NCI-H2081 treated with DMSO at 0.1 percent for 48 hours (cell line): ENCODE measurements at regions not wholly inside any gene's neighbourhood (a gene's known extent, or its start where the extent isn't known, plus 50 kb on each side); places are given as distances from the start of the nearest gene placed in this dataset.
"Not testable (repeated sequence)": the region's sequence is repeated elsewhere in the genome, so short reads cannot be mapped to it uniquely, and the experiment has no call there.

Experiments
- DNase-seq: peaks from one replicate; lab custom pipeline; 2025; lab: John Stamatoyannopoulos, UW

DNA sequence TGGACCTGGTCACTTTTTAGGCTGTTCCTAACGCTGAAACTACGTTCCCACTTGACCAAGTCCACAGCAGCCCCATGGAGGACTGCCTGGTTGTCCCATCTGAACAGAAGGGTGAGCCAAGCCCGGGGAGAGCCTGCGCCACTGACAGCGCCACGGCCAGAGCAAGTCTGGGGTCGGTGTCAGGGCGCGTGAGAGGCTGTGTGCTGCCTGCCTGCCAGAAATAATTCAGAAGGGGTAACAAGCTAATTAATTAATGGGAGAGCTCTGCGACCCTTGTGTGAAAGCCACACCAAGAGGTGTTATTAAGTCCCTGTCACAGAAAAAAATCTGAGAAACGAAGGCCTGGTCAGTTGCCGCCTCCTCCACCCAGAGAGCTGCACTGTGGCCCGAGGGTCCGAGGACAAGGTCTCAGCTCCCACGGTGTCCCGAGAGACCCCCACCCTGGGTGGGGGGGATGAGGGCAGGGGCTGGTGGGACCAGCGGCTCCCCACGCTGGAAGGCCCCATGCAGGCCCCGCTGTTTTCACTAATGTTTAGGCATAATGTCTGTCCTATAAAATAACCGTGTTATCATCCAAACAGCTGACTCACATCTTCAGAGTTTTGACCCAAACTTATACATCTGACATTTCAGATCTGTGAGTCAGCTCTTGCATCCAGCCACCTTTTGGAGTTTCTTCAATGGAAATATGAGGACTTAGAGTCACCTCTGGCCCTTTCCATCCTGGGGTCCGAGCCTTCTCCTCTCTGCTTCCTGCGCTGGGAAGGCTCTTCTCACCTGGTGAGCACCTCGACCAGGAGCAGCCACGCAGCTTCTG is 58.5 kb downstream of the DLL1 start:
- no peak for DNase-seq

DNA sequence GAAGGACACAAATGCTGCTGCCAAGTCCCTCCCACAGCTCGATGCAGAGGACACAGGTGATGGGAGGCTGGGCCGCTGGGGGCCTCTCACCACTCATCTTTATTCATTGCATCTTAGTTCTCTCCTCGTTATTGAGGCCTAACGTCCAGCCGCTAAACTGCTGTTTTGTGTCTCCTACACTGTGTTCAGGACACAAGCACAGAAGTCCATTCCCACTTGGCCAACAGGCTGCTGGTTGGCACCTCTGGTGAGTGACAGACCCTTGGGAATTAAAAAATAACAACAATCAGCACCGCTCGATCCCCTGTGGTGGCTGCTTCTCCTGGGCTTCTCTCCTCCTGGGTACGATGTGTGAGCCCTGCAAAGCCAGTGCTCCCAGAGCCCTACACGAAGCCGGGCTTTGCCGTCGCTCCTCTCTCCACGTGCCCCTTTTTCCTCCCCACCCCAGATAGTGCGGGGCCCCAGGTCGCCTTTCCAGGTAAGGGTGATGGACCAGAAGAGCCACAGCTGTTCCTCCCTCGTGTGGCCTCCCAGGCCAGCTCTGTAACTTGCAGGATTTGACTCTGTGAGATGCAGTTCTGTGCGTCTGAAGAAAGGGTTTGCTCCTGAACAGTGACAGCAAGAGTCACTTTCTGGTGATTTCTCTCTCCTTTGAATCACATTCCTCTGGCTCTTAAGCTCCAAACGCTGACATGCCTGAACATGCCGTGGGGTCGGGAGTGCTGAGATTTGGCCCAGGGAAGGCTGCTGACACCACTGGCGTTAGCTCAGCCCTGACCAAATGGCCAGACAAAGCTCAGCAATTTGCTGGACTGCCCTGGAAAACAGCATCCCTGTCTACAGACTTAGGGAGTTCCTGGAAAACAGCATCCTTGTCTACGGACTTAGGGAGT is 59.3 kb downstream of the DLL1 start:
- DNase-seq: no peak

DNA sequence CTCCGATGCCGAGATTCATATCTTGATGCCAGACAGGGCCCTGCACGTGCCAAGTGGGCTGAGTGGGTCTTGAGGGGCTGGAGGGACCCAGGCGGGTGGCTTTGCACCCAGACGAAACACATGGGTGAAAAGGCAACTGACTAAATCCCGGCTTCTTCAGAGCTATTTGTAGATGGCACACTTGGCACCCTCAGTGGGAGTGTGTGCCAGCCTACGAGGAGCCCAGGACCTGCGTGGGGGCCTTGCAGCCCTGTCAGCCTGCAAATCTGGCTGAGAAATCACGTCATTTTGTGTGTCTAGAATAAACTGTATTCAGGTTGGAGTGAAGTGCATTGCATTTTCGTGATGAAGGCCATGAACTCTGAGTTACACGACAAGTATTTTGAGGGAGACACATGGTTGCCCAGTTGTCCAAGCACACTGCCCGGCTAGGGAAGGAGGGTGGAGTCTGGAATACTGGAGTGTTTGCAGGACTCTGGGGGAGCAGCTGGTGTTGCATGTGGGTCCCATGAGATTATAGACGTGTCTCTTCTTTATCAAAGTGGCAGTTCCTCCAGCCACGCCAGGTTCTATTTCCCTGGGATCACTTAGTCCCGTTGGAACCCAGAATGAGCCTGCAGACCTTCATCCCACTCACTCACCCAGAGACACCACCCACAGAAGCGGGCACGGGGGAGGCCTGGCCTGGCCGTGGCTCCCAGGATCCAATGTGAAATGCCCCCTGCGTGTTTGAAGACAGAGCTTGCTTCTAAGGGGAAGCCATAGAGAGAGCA is 60.2 kb downstream of the DLL1 start:
- no peak for DNase-seq

DNA sequence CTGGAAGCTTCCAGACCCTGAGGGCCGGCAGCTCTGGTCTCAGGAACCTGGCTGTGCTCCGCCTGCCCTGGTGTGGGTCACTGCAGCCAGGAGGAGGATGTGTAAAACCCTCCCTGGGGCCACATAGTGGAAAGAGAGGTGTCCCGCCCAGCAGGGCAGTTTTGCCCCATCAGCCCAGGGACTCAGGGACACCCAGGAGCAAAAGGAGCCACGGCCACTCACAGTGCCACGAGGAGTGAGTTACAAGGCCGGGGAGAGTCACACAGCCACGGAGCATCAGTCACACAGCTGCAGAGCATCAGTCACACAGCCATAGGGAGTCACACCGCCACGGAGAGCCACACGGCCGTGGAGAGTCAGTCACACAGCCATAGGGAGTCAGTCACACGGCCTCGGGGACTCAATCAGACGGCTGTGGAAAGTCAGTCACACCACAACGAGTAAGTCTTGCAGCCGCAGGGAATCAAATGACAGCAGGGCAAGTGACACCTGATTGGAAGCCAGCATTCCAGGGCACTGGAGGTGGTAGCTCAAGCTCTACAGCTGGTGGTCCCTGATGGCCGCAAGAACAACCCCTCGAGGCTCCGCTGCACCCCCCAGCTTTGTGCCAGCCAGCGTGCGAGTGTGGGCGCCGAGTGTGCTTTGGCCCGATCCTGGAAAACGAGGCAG is 60.9 kb downstream of the DLL1 start:
- DNase-seq: no peak

DNA sequence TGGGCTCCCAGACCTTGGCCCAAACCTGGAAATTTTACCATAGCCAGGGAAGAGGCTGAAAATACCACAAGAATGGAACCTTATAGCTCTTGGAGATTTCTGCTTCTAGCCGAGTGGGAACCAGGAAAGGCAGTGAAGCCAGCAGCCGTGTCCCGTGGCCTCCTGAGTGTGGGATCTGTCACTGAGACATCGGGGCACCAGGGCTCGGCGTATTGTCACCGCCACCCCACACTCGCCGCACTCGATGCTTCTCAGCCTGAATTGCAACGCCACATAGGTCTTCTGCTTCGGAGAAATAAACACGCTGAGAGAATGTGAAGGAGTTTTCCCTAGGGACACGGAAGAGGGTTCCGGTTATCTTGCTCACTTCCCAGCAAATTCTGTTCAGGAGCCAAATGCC is 61.5 kb downstream of the DLL1 start:
- no peak for DNase-seq

DNA sequence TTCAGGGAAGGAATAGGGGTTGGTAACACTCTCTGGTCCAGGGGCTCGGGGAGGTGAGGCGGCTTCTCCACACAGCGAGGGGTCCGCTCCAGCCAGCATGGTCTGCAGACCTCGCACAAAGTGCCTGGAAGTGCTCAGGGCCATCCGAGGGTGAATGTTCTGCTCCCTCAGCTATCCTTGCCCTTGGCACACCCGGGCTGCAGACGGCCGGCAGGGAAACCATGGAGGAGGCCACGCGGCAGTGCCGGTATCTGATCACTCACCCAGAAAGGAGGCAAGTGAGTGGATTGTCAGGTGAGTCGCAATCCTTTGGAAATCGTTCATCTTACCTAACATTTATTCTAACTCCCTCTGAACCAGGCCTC is 62.0 kb downstream of the DLL1 start:
- no peak for DNase-seq

DNA sequence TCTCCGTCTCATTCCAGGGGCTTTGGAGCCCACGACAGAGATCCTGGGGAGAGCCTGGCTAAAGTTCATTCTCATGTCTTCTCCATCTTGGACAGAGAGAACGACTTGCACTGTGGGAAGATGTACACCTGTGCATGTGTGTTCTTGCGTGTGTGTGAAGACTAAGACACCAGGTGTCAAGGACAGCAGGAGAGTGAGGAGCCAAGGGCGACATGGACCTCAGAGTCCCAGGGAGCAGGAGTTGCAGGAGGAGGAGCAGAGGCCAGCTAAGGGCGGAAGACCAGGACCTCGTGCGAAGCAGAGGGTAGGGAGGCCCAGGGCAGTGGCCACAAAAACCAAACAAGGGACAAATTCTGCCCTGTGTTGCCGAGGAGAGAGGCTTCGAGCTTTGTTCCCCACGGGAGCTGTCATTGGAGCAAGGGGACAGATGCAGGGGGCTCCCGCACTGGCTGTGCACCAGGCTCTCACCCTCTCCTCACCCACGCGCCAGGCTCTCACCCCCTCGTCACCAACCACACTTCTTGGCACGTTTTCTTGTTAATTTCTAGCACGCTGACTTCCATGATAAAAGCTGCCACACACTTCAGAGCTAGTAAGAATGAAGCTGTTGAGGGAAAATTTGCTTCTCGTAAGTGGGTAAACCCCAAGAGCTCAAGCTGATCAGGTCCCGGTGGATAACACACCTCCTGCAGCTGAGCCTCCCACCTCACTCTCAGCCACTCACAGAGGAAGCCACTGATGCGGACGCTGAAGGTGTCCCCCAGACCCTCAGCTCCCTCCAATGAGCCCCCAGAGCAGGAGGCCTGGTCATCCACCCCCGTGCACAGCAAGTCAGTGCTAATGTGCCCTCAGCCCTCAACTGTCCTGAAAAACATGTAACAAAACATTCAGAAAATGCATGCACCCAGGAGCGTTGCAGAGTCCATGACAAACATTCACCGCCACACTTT is 62.6 kb downstream of the DLL1 start:
- no peak for DNase-seq

DNA sequence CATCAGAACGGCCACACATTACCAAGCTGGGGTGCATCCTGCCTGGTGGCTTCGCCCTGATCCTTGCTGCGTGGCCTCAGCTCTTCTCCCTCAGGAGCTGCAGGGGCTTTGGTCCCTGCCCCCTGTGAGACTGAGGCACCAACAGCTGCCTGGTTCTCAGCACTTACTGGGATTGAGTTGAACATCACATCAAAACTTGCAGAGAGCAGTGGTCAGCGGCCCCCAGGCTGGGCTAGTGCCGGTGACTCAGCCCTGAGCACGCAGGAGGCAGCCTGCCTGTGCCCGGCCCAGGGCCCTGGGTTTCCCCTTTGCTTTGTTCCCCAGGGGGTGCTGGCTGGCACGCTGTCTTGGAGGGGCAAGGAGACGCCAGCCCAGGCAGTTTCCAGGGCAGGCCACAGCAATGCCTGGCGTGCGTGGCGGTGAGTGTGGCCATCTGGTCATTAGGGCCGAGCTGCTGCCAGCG is 63.3 kb downstream of the DLL1 start:
- DNase-seq: no peak

DNA sequence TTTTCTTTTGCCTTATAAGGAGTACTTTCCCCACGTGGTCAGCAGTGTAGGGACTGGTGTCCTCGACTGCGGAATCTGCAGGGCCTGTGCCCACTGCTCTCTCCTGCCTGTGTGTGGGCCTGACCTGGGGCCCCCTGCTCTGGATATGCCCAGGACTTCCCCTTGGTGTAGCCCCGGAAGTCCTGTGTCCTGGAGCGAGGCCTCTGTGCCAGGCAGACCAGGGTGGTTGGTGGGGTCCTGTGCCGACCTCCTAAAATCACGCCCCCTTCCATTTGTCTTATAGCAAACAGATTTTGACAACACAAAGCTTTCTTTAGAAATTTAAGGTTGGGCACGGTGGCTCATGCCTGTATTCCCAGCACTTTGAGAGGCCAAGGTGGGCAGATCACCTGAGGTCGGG is 64.2 kb downstream of the DLL1 start:
- no peak for DNase-seq

DNA sequence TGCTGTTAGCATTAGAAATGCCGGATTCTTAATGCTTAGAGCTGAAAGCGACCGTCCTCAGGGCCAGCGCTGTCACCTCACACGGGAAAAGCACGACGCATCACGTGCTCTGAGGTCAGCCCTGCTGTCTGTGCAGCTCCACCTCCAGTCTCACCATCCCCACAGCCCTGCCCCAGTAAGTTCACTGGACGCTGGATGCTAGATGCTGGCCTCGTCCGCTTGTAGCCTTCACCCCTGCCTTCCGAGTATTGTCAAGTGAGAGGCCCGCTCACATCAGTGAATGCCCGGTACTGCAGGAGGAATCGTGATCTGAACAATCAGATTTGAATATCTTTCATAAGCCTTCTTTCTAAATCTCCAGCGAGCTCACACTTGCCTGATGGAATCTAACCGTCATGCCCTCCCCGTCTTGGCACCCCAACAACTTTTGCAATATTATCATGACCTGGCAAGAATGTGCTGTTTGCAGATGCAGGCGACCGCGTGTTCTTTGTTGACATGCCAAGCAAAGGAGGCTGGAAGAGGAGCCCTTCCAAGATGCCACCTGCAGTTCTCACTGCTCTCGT is 64.9 kb downstream of the DLL1 start:
- DNase-seq: no peak

DNA sequence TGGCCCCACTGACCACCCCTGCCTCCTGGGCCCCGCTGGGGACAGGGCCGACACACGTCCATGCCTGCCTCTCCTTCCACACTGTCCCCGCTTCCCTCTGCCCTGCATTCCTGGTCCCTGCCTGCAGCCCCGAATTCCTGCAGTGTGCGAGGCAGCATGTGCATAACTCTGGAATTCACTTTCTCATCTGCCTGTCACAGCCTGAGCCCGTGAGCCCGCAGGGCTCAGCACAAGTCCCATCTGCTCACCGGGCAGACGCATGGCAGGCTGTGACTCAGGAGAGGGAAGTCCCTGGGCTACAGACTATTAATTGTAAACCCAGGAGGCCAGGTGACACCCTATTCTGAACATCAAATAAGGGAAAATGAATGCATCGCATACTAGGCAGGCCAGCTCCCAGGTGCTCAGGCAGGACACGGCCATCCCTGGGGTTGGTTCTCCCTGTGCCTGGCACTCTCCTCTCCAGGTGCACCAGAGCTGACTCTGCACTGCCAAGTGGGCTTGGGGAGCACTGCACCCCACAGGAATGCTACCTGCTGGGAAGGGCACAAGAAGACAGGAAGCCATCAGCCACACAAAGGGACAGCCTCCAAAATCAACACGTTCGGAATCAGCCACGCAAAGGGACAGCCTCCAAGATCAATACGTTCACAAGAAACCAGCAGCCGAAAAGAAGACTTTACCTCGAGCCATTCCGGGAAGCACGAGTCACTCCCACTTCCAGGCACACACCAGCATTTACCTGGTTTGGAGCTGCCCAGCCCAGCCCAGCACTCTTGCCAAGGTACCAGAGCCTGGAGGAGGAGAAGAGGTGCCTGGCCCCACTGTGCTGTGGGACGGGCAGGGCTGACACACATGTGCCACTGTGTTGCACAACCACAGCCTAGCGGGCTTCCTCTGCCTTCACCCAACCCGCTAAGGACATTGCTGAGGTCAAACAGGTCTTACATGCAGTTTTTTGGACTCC is 65.9 kb downstream of the DLL1 start:
- no peak for DNase-seq

DNA sequence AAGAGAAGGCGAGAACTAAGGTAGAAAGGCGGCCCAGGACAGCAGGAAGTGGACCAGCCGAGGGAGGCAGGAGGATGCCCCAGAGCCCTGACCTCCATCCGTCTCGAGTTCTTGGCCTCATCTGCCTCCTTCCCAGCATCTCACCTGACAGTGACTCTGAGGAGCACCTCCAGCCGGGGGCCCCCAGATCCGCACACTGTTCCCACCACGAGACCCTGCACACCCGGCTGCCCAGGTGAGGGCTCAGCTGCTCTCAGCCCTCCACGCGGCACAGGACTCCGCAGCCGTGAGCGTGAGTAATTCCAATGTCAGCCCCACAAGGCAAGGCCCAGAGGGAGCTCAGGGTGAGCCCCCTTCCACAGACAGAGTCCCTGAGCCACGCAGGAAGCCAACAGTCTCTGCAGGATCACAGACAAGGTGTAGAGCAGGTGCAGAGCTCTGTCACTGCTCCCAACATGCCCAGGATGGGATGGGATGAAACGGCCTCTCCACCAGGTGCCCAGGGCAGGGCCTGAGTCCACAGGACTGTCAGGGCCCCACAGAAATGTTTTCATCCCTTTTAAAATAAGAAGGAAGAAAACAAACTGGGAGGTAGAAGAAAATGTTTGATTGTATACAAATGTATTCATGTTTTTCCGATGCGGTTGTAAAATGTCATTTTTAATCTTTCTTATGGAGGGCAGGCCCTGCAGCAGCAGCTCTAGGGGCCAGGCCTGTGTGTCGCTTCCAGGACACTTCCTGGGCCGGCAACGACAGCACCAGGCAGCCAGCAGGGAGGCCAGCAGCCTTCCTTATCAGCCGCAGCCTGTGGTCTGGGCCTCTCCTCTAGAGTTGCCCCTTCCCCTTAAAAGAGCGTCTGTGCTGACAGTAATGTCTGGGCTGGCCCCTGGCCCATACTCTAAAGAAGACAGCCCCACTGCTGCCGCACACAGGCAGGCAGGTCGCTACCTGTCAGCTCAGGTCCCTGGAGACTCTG is 66.9 kb downstream of the DLL1 start:
- DNase-seq: no peak

DNA sequence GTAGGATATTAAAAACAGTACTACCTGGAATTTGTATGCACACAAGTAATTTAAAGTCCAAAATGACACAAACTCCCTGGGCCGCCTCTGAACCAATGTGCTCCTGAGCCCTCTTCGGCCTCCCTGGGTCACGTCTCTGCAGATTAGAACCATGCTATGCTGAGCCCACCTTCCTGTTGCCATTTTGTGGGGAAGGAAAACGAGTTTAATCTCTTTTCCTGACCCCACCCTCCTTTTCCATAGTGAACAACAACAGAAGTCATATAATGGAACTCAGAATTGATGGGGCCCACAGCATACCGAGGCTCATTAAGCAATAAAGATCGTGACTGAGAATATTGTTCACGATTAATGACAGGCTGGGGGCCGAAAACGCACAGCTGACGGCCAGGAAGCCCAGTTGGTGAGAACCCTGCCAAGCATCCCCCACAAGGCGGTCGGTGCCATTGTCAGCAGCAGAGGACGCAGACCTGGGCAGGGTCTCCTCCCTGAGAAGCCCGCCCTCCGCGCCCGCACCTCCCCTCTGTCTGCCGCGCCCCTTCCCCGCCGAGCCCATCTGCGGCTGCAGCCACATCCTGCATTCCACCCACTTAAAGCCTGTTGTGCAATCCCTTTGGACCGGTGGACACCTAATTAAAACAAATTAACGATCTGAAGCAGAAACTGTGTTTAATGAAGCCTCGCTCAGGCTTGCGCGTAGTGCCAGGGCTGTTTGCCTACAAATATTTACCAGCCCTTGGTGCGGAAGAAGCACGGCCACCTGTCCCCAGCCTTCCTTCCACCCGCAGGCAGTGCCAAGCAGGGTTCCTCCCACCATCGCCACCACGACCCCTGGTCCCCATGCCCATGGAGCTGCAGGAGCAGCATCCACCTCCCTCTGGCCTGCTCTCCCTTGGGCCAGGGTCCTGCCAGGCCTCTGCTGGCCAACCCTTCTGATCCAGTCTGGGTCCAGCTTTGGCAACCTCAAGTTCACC is 68.1 kb downstream of the DLL1 start:
- peak; percentile 46 for DNase-seq

DNA sequence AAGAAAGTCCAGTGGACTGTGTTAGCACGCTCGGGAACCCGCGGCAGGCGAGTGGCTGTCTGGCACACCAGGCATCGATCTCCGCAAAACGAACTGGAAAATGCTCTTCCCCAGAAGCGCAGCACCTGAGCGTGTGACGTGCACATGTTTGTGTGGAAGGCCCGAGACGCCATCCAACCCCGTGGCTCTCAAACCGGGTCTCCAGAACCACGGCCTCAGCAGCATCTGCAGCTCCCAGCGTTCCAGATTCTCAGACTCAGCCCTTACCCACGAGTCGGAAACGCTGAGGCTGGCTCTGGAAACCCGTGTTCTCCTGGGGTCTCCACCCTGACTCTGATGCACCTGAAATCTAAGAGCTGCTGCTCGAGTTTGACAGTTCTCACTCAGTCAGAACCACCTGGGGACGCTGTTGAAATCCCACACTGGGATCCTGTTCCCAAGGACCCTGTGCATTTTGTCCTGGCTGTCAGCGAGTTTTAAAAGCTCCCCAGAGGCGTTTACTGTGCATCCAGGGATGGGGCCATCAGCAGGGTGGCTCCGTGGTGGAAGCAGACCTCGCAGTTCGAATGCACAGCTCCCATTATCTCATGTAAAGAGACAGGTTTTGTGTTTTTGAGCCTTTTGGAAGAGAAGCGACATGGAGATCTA is 69.0 kb downstream of the DLL1 start:
- DNase-seq: no peak

DNA sequence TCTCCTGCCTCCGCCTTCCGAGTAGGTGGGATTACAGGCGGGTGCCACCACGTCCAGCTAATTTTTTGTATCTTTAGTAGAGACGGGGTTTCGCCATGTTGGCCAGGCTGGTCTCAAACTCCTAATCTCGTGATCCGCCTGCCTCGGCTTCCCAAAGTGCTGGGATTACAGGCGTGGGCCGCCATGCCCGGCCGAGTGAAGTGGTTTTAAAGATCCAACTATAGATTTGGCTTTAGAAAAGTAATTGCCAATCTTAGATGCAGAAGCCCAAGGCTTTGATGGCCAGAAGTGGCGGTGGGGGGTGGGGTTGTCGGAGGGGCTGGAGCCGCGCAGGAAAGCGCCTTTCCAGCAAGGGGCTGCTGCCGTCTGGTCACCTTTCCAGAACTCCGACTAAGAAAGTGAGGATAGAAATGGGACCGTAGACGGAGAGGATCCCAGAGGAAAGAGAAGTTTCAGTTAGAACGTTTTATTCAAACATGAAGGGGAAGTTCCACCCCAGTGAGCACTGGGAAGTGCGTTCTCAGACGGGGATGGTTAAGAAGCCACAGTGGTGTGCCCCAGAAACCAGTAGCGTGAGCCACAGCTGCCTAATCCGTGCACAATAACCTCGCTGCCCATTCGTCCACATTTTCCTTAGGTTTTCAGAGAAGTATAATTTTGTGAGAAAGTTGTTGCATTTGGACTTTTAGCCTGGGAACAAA is 69.7 kb downstream of the DLL1 start:
- no peak for DNase-seq

DNA sequence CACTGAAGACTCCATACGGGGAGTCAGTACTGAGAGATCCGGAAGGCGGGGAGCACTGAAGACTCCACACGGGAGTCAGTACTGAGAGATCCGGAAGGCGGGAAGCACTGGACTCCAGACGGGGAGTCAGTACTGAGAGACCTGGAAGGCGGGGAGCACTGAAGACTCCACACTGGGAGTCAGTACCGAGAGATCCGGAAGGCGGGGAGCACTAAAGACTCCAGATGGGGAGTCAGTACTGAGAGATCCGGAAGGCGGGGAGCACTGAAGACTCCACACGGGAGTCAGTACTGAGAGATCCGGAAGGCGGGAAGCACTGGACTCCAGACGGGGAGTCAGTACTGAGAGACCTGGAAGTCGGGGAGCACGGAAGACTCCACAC is 77.2 kb downstream of the DLL1 start:
- DNase-seq: not testable (repeated sequence)
